Gastroesophageal sphincter (tissue), 3 donors: ENCODE measurements at regions not wholly inside any gene's neighbourhood (a gene's known extent, or its start where the extent isn't known, plus 50 kb on each side); places are given as distances from the start of the nearest gene placed in this dataset.

ENCODE experiments used
- POLR2AphosphoS5 ChIP-seq: sonication (generic); formaldehyde crosslinking; IDR thresholded peaks from one replicate; pipeline ENCODE4 v1.6.1; 2017; ENCODE audit warnings: antibody characterized with exemption
- TF ChIP-seq, protein P1 (sequence below), 4 experiments: fragments of 200-600 bp in 2 of 4; fragments of 450-650 bp in 2 of 4; sonication (generic) in 1 of 4; IDR thresholded peaks; one replicate each; pipeline ENCODE4 v1.5.1; 2017 to 2019; ENCODE audit warnings: antibody characterized with exemption in 4 of 4, mild to moderate bottlenecking in 2 of 4, moderate library complexity in 2 of 4

DNA sequence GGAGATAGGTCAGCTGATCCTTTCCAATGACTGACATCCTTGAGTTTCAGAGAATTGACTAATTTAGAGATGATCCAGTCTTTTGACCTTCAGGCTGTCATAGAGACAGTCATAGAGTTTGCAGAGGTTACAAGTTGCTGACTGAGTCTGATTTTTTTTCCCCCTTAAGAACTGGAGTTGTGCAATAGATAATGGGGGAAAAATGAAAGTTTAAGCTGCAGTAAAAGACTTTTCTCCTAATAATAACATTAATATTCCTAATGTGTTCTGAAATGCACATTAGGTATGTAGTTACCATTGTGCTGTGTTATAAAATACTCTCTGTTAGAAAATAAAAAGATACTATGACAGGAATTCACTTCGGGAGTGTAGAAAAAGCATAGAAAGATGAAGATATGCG lies 876.9 kb upstream of the RAG2 start:
- TF ChIP-seq, protein P1, sequence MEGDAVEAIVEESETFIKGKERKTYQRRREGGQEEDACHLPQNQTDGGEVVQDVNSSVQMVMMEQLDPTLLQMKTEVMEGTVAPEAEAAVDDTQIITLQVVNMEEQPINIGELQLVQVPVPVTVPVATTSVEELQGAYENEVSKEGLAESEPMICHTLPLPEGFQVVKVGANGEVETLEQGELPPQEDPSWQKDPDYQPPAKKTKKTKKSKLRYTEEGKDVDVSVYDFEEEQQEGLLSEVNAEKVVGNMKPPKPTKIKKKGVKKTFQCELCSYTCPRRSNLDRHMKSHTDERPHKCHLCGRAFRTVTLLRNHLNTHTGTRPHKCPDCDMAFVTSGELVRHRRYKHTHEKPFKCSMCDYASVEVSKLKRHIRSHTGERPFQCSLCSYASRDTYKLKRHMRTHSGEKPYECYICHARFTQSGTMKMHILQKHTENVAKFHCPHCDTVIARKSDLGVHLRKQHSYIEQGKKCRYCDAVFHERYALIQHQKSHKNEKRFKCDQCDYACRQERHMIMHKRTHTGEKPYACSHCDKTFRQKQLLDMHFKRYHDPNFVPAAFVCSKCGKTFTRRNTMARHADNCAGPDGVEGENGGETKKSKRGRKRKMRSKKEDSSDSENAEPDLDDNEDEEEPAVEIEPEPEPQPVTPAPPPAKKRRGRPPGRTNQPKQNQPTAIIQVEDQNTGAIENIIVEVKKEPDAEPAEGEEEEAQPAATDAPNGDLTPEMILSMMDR (IDR thresholded peaks at IDR 0.05), result no peak
- TF ChIP-seq POLR2AphosphoS5, result no peak
